Peyer's patch (tissue), 4 donors: ENCODE measurements at regions not wholly inside any gene's neighbourhood (a gene's known extent, or its start where the extent isn't known, plus 50 kb on each side); places are given as distances from the start of the nearest gene placed in this dataset.

Experiments used
- POLR2A ChIP-seq, 2 donors: fragments of 450-650 bp; IDR thresholded peaks; one replicate each; pipeline ENCODE4 v1.5.1; 2017; ENCODE audit warnings: antibody characterized with exemption in 2 of 2, mild to moderate bottlenecking in 2 of 2, moderate library complexity in 2 of 2
- TF ChIP-seq, protein P1 (sequence below), 6 experiments: fragments of 450-650 bp in 4 of 6; fragments of 200-600 bp in 2 of 6; sonication (generic) in 1 of 6; IDR thresholded peaks; one replicate each; pipeline ENCODE4 v1.5.1; 2017 to 2019; ENCODE audit warnings: antibody characterized with exemption in 6 of 6, mild to moderate bottlenecking in 3 of 6, moderate library complexity in 1 of 6

DNA sequence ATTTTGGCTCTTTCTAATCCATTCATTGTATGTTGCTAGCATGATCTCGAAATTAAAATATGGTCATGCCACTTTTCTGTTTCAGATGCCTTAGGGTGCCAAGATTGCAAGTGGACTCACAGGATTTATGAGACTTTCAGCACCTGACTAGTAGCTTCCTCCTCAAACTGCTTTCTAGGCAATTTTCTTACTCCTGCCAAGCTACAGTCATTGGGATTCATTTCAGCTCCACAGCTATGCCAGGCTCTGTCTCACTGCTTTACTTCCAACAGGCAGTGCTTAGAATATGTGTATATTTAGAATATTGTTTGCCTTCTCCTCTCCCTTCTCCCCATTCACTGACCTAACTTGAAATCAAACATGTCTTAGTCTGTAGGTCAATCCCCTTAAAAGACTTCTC lies 681.4 kb downstream of the TENT5A start:
- TF ChIP-seq, protein P1, sequence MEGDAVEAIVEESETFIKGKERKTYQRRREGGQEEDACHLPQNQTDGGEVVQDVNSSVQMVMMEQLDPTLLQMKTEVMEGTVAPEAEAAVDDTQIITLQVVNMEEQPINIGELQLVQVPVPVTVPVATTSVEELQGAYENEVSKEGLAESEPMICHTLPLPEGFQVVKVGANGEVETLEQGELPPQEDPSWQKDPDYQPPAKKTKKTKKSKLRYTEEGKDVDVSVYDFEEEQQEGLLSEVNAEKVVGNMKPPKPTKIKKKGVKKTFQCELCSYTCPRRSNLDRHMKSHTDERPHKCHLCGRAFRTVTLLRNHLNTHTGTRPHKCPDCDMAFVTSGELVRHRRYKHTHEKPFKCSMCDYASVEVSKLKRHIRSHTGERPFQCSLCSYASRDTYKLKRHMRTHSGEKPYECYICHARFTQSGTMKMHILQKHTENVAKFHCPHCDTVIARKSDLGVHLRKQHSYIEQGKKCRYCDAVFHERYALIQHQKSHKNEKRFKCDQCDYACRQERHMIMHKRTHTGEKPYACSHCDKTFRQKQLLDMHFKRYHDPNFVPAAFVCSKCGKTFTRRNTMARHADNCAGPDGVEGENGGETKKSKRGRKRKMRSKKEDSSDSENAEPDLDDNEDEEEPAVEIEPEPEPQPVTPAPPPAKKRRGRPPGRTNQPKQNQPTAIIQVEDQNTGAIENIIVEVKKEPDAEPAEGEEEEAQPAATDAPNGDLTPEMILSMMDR (IDR thresholded peaks at IDR 0.05) = no peak
- no peak for TF ChIP-seq POLR2A (IDR thresholded peaks at IDR 0.05)
